ENCODE measurements at regions not wholly inside any gene's neighbourhood (a gene's known extent, or its start where the extent isn't known, plus 50 kb on each side); places are given as distances from the start of the nearest gene placed in this dataset.

DNA sequence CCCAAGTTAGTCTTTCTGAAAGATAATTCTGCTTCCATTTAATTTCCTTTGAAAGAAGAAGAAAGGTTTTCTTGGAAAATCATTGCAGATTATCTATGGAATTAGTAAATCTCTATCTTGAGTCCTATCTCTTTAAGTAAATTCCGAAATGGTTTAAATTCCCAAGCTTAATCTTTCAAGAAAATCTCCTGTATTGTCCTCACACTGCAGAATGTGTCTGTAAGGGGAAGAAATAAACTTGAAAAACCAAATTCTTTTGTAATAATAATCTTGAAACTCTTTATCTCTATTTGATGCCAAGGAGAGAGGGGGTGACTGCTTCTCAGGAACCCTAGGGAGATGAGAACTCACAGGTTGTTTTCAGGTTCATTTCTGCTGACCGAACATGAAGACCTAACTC, 150.8 kb upstream of the ARHGAP28 start:
- Histone ChIP-seq H3K27ac (no peak overlapping the region), H3K4me1 (no peaks in the 10 kb centered on the region), H3K36me3 (no peaks in the 10 kb centered on the region), H3K9me3 (no peaks in the 10 kb centered on the region), H3K4me3 (no peak overlapping the region), H3K27me3 (no peaks in the 10 kb centered on the region)
- no peak for ATAC-seq
- intact Hi-C loops (cut with DNase I): no loop called here
- TF ChIP-seq CTCF (IDR thresholded peaks at IDR 0.05): no peak
- no peak for DNase-seq

DNA sequence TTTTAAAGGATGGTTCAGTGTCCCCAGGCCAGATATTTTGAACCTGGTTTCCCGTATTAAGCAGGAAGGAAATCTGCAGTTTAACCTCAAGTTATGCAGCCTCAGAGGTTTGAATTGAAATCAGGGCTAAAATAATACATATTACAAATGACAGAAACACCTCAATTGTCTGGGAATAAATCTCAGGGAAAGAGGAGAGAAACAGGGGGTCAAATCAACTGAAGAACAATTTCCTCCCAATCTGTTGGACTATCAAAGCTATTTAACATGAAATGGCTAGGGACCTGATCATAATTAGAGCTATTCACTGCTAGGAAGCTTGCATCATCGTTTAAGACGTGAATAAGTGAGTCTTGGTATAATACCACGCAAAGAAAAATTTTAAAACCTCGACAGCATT, 150.0 kb upstream of the ARHGAP28 start:
- TF ChIP-seq CTCF (IDR thresholded peaks at IDR 0.05): no peak
- no peak for DNase-seq
- Histone ChIP-seq H3K4me3 (no peak overlapping the region), H3K4me1 (no peaks in the 10 kb centered on the region), H3K27me3 (no peaks in the 10 kb centered on the region), H3K9me3 (no peaks in the 10 kb centered on the region), H3K27ac (no peak overlapping the region), H3K36me3 (no peaks in the 10 kb centered on the region)
- ATAC-seq: no peak
- intact Hi-C loops (cut with DNase I): no loop called here

- H3K4me1 ChIP-seq: no peaks in the 10 kb centered on the region
- no peaks in the 10 kb centered on the region for H3K9me3 ChIP-seq
- H3K27me3 ChIP-seq: no peaks in the 10 kb centered on the region
- DNase-seq: no peak
- H3K27ac ChIP-seq: no peak overlapping the region
- H3K4me3 ChIP-seq: no peak overlapping the region
- no peak for ATAC-seq
- no peaks in the 10 kb centered on the region for H3K36me3 ChIP-seq
- TF ChIP-seq CTCF (IDR thresholded peaks at IDR 0.05): no peak
- intact Hi-C loops (cut with DNase I): no loop called here
Measured at GRCh38 chr18:6580401-6580800, 149.1 kb upstream of the ARHGAP28 start.

- intact Hi-C loops (cut with DNase I): no loop called here
- Histone ChIP-seq H3K4me3 (no peak overlapping the region), H3K9me3 (no peaks in the 10 kb centered on the region), H3K27me3 (no peaks in the 10 kb centered on the region), H3K27ac (no peak overlapping the region), H3K36me3 (no peaks in the 10 kb centered on the region), H3K4me1 (no peaks in the 10 kb centered on the region)
- TF ChIP-seq CTCF (IDR thresholded peaks at IDR 0.05): no peak
- no peak for ATAC-seq
- no peak for DNase-seq
Measured at GRCh38 chr18:6589923-6590322, 139.6 kb upstream of the ARHGAP28 start.

DNA sequence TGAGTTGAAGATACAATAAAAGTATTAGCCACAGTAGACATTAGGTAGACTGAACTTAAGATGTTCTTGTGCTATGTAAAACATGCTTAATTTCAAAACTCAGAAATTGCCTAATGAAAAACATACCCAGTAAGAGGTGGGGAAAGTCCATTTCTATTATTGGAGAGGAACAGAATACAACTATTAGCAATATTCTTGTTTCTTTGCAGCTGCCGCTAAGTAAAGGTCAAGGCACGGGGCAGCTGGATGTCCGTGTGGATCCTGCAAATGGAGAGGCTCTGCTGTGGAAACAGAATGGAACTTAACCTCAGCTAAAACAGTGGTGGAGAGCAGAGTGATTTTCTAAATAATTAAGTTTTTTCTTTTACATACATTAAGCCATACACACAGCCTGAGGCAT, 139.2 kb upstream of the ARHGAP28 start:
- H3K27me3 ChIP-seq: no peaks in the 10 kb centered on the region
- intact Hi-C loops (cut with DNase I): no loop called here
- H3K9me3 ChIP-seq: no peaks in the 10 kb centered on the region
- no peak overlapping the region for H3K27ac ChIP-seq
- H3K36me3 ChIP-seq: no peaks in the 10 kb centered on the region
- no peak for TF ChIP-seq CTCF (IDR thresholded peaks at IDR 0.05)
- ATAC-seq: no peak
- no peak for DNase-seq
- H3K4me1 ChIP-seq: no peaks in the 10 kb centered on the region
- no peak overlapping the region for H3K4me3 ChIP-seq

DNA sequence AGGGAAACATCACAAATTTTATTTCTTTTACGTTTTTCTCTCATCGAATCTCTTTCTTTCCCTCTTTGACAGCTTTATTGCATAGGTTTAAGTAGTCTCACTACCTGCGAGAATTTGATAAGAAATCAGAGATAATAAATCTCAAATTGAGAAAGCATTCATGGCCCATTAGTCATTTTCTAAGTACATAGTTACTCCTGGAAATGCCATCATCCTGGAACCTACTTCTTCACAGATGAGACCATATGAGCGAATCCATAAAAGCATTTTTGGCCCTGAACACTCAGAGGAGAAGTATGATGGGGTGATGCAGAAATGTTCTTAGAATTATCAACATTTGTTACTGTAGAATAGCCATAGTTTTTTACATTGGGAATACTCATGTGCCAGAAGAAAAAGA, 138.0 kb upstream of the ARHGAP28 start:
- DNase-seq (no peak), ATAC-seq (no peak)
- no peak for TF ChIP-seq CTCF (IDR thresholded peaks at IDR 0.05)
- H3K27me3 ChIP-seq: no peaks in the 10 kb centered on the region
- no peak overlapping the region for H3K27ac ChIP-seq
- H3K4me3 ChIP-seq: no peak overlapping the region
- intact Hi-C loops (cut with DNase I): no loop called here
- H3K36me3 ChIP-seq: no peaks in the 10 kb centered on the region
- H3K4me1 ChIP-seq: no peaks in the 10 kb centered on the region
- H3K9me3 ChIP-seq: no peaks in the 10 kb centered on the region
